Uterus (tissue), 3 donors: ENCODE measurements at regions not wholly inside any gene's neighbourhood (a gene's known extent, or its start where the extent isn't known, plus 50 kb on each side); places are given as distances from the start of the nearest gene placed in this dataset.
"Not testable (repeated sequence)": the region's sequence is repeated elsewhere in the genome, so short reads cannot be mapped to it uniquely, and the experiment has no call there.

Experiments used
- DNase-seq, 2 donors: peaks; one replicate each; pipeline ENCODE4 v3.0.0-alpha.2; 2019 to 2020
- H3K27ac ChIP-seq, 2 donors: fragments of 200-600 bp; sonication (generic); 1 replicate in 1 of 2; 2 replicates in 1 of 2; pipeline ENCODE4 v1.5.1; 2016 to 2018
- H3K27me3 ChIP-seq, 2 donors: fragments of 200-600 bp; sonication (generic); one replicate each; pipeline ENCODE4 v1.5.1; 2018 to 2019; ENCODE audit warnings: control low read depth in 1 of 2
- H3K36me3 ChIP-seq, 2 donors: fragments of 200-600 bp; sonication (generic); one replicate each; pipeline ENCODE4 v1.5.1; 2019; ENCODE audit warnings: control low read depth in 1 of 2
- H3K4me1 ChIP-seq, 2 donors: fragments of 200-600 bp; sonication (generic); one replicate each; pipeline ENCODE4 v1.5.1; 2018 to 2019; ENCODE audit warnings: control low read depth in 1 of 2
- H3K4me3 ChIP-seq, 2 donors: fragments of 200-600 bp; sonication (generic); 1 replicate in 1 of 2; 2 replicates in 1 of 2; pipeline ENCODE4 v1.5.1; 2018 to 2019; ENCODE audit warnings: mild to moderate bottlenecking in 1 of 2
- H3K9me3 ChIP-seq, 2 donors: fragments of 200-600 bp; sonication (generic); one replicate each; pipeline ENCODE4 v1.5.1; 2019; ENCODE audit warnings: control low read depth in 1 of 2
- POLR2A ChIP-seq, 2 donors: fragments of 450-650 bp; IDR thresholded peaks; one replicate each; pipeline ENCODE4 v1.6.1; 2016; ENCODE audit warnings: antibody characterized with exemption in 2 of 2, mild to moderate bottlenecking in 1 of 2, moderate library complexity in 1 of 2
- intact Hi-C: fragments of 100-400 bp; cut with DNase I; formaldehyde crosslinking; loops from one replicate; pipeline ENCODE4 v1.15.1; 2023; ENCODE audit warnings: low total_unique reads
- TF ChIP-seq, protein P1 (sequence below), 4 experiments: fragments of 200-600 bp in 2 of 4; fragments of 450-650 bp in 2 of 4; sonication (generic) in 2 of 4; IDR thresholded peaks; one replicate each; pipeline ENCODE4 v1.5.1; 2016 to 2019; ENCODE audit warnings: antibody characterized with exemption in 4 of 4, mild to moderate bottlenecking in 2 of 4, moderate library complexity in 1 of 4
- donor health status: DM: yes; HTN: yes; CAD: no.

DNA sequence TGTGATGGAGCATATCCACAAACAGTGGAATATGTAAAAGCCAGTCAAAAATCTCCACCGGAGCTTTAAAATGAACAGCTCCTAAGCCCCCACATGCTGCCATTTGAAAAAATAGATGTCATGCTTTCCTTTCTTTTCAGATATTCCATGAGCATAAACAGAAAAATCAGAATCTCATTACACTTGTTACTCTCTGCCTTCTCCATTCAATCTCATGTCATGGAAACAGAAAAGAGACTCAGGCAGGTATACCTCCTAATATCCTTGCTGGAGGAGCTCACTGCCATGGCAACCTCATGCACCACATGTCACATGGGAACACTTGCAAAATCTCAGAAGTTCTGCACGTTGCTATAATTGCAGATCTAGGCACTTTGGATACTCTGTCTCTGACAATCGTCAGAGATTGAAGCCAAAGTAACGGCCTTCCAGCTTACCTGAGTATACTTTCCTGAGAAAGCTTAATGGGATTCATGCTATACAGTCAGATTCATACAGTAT is 317.0 kb upstream of the ADAMTS9 start:
- no peak for DNase-seq

DNA sequence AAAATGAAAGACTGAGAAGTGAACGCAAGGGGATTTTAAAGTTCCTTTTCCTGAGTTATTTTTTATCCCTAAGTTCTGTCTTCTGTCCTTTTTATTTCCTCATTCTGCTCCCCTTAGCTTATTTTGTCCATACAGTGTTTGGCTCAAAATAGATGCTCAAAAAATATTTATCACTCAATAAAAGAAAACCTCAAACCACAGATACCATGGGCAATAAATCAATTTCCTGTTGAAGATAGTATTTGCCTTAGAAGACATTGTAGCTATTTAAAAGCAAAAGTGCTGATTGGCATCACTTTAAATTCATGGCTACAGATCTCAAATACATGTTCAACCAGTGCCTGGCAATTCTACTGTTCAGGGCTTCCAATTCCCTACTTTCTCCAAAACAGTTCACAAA is 316.5 kb upstream of the ADAMTS9 start:
- H3K36me3 ChIP-seq: no peaks in the 10 kb centered on the region
- H3K27ac ChIP-seq: no peak overlapping the region
- no peaks in the 10 kb centered on the region for H3K27me3 ChIP-seq
- no peak overlapping the region for H3K4me3 ChIP-seq
- DNase-seq: no peak
- H3K4me1 ChIP-seq: no peaks in the 10 kb centered on the region
- TF ChIP-seq, protein P1, sequence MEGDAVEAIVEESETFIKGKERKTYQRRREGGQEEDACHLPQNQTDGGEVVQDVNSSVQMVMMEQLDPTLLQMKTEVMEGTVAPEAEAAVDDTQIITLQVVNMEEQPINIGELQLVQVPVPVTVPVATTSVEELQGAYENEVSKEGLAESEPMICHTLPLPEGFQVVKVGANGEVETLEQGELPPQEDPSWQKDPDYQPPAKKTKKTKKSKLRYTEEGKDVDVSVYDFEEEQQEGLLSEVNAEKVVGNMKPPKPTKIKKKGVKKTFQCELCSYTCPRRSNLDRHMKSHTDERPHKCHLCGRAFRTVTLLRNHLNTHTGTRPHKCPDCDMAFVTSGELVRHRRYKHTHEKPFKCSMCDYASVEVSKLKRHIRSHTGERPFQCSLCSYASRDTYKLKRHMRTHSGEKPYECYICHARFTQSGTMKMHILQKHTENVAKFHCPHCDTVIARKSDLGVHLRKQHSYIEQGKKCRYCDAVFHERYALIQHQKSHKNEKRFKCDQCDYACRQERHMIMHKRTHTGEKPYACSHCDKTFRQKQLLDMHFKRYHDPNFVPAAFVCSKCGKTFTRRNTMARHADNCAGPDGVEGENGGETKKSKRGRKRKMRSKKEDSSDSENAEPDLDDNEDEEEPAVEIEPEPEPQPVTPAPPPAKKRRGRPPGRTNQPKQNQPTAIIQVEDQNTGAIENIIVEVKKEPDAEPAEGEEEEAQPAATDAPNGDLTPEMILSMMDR (IDR thresholded peaks at IDR 0.05): no peak
- no peak for TF ChIP-seq POLR2A (IDR thresholded peaks at IDR 0.05)
- intact Hi-C loops: no loop called here
- H3K9me3 ChIP-seq: no peaks in the 10 kb centered on the region

More for the DNA sequence above, 317.0 kb upstream of the ADAMTS9 start:
- Histone ChIP-seq H3K4me3 (no peak overlapping the region), H3K27ac (no peak overlapping the region), H3K4me1 (no peaks in the 10 kb centered on the region), H3K36me3 (no peaks in the 10 kb centered on the region), H3K9me3 (no peaks in the 10 kb centered on the region), H3K27me3 (no peaks in the 10 kb centered on the region)
- no peak for TF ChIP-seq POLR2A (IDR thresholded peaks at IDR 0.05)
- TF ChIP-seq, protein P1 (IDR thresholded peaks at IDR 0.05): no peak
- intact Hi-C loops: no loop called here

DNA sequence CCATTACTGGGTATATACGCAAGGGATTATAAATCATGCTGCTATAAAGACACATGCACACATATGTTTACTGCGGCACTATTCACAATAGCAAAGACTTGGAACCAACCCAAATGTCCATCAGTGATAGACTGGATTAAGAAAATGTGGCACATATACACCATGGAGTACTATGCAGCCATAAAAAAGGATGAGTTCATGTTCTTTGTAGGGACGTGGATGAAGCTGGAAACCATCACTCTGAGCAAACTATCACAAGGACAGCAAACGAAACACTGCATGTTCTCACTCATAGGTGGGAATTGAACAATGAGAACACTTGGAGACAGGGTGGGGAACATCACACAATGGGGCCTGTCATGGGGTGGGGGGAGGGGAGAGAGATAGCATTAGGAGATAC is 313.3 kb upstream of the ADAMTS9 start:
- H3K4me3 ChIP-seq, DNase-seq, H3K4me1 ChIP-seq, H3K27me3 ChIP-seq, H3K9me3 ChIP-seq, intact Hi-C loops, H3K36me3 ChIP-seq, H3K27ac ChIP-seq: not testable (repeated sequence)

DNA sequence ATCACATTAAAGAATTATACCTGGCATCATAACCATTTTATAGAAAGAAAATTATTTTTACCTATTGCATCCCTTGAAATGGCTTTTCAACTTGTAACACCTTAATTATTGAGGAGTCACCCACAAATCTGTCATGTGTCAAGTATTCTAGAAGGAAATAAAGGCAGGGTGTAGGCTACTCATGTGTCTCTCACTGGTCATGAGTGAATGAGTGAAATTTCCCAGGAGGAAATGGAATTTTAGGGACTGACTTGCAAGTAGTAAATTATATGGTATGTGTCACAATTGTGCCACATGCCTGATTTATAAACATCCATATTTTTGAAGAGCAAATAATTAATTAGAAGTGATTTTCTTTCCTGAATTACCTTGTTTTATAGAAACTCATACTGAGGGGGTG is 310.5 kb upstream of the ADAMTS9 start:
- DNase-seq: no peak
- no peak overlapping the region for H3K27ac ChIP-seq
- intact Hi-C loops: no loop called here
- TF ChIP-seq POLR2A (IDR thresholded peaks at IDR 0.05): no peak
- TF ChIP-seq, protein P1 (IDR thresholded peaks at IDR 0.05): no peak
- no peak overlapping the region for H3K4me3 ChIP-seq
- no peaks in the 10 kb centered on the region for H3K9me3 ChIP-seq
- H3K27me3 ChIP-seq: no peaks in the 10 kb centered on the region
- no peaks in the 10 kb centered on the region for H3K4me1 ChIP-seq
- H3K36me3 ChIP-seq: no peaks in the 10 kb centered on the region

DNA sequence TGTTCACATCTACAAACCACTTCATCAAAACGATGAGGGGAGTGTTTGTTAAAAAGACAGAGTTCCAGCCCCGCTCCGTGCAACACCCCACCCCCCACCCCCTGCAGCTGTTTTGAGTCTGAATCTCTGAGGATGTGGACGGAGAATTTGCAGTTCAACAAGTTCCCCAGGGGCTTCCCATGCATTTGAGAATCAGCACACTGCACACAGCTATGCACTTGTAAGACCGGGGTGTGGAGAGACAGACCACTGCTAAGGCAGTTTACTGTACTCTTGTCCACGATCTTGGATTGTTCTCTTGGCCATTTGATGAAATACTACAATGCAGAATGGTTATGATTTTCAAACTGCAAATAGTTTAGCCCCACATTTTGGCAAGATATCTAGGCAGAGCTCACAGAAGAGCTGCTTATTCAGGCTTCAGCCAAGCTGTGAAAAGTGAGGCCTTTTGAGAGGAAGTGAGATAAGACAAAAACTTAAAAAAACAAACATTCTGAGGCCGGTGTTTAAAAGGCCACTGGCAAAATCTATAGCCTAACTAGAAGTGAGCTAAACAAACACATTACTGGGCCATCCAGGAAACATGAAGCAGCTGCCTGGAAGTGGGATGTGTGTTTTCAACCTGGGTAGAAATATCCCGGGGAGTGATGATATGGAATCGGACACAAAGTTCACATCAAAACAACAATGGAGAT is 308.2 kb upstream of the ADAMTS9 start:
- no peaks in the 10 kb centered on the region for H3K9me3 ChIP-seq
- no peak overlapping the region for H3K4me3 ChIP-seq
- H3K27me3 ChIP-seq: no peaks in the 10 kb centered on the region
- peak overlapping the region; percentile 12 to 20 for H3K27ac ChIP-seq
- DNase-seq: no peak
- TF ChIP-seq POLR2A (IDR thresholded peaks at IDR 0.05): no peak
- TF ChIP-seq, protein P1 (IDR thresholded peaks at IDR 0.05): no peak
- H3K36me3 ChIP-seq: no peaks in the 10 kb centered on the region
- intact Hi-C loops: no loop called here
- H3K4me1 ChIP-seq: no peaks in the 10 kb centered on the region
